SK-N-MC (cell line): ENCODE measurements at regions not wholly inside any gene's neighbourhood (a gene's known extent, or its start where the extent isn't known, plus 50 kb on each side); places are given as distances from the start of the nearest gene placed in this dataset.
"Not testable (repeated sequence)": the region's sequence is repeated elsewhere in the genome, so short reads cannot be mapped to it uniquely, and the experiment has no call there.

Source experiments
- EZH2 ChIP-seq: fragments of 200-600 bp; sonication (generic); IDR thresholded peaks from one replicate; pipeline ENCODE4 v1.6.1; 2017; ENCODE audit warnings: antibody characterized with exemption
- FOXP2 ChIP-seq: optimal IDR thresholded peaks from 2 replicates; pipeline ENCODE3; 2011; ENCODE audit warnings: mild to moderate bottlenecking, moderate library complexity; ENCODE audit not compliant: insufficient read depth; ENCODE audit errors: extremely low read length, control extremely low read depth
- POLR2AphosphoS5 ChIP-seq: IDR thresholded peaks from 2 replicates; pipeline ENCODE4 v1.6.1; 2012; ENCODE audit warnings: mild to moderate bottlenecking, low read depth, low read length, borderline replicate concordance

GRCh38 chr4:184276346-184276745 lies 58.7 kb upstream of the ENPP6 start:
- not testable (repeated sequence) for TF ChIP-seq EZH2, POLR2AphosphoS5, FOXP2
